Glutamatergic neuron (in vitro differentiated cells): ENCODE measurements at regions not wholly inside any gene's neighbourhood (a gene's known extent, or its start where the extent isn't known, plus 50 kb on each side); places are given as distances from the start of the nearest gene placed in this dataset.
"Not testable (repeated sequence)": the region's sequence is repeated elsewhere in the genome, so short reads cannot be mapped to it uniquely, and the experiment has no call there.

ENCODE experiments used
- DNase-seq: peaks from one replicate; pipeline ENCODE4 v3.0.0; 2022
- H3K27ac Mint-ChIP-seq: one replicate; pipeline ENCODE4 v1.8.0; 2020; ENCODE audit warnings: mild to moderate bottlenecking, mixed read lengths, inconsistent platforms; ENCODE audit not compliant: unreplicated experiment
- H3K27me3 Mint-ChIP-seq: one replicate; pipeline ENCODE4 v1.8.0; 2020; ENCODE audit warnings: mild to moderate bottlenecking, moderate library complexity, mixed read lengths, inconsistent platforms; ENCODE audit not compliant: unreplicated experiment
- H3K36me3 Mint-ChIP-seq: one replicate; pipeline ENCODE4 v1.8.0; 2020; ENCODE audit warnings: mild to moderate bottlenecking, mixed read lengths, inconsistent platforms; ENCODE audit not compliant: unreplicated experiment
- H3K4me1 Mint-ChIP-seq: one replicate; pipeline ENCODE4 v1.8.0; 2020; ENCODE audit warnings: mild to moderate bottlenecking, low read depth, mixed read lengths, inconsistent platforms; ENCODE audit not compliant: unreplicated experiment
- H3K4me3 Mint-ChIP-seq: one replicate; pipeline ENCODE4 v1.8.0; 2020; ENCODE audit warnings: mild to moderate bottlenecking, mixed read lengths, inconsistent platforms; ENCODE audit not compliant: unreplicated experiment
- H3K9me3 Mint-ChIP-seq: one replicate; pipeline ENCODE4 v1.8.0; 2020; ENCODE audit warnings: mild to moderate bottlenecking, moderate library complexity, mixed read lengths, inconsistent platforms; ENCODE audit not compliant: unreplicated experiment
- CTCF ChIP-seq: fragments of 200-600 bp; sonication (generic); IDR thresholded peaks from one replicate; pipeline ENCODE4 v1.5.0; 2021; ENCODE audit not compliant: partially characterized antibody, unreplicated experiment

- no peak for TF ChIP-seq CTCF
- Mint-ChIP-seq H3K4me3 (no peak overlapping the region), H3K36me3 (no peaks in the 10 kb centered on the region), H3K27me3 (no peaks in the 10 kb centered on the region), H3K9me3 (no peaks in the 10 kb centered on the region), H3K4me1 (no peaks in the 10 kb centered on the region), H3K27ac (no peak overlapping the region)
- DNase-seq = no peak
Observed at GRCh38 chr12:89228491-89228890, 123.8 kb downstream of the DUSP6 start.

- DNase-seq = no peak
- TF ChIP-seq CTCF = no peak
- Mint-ChIP-seq H3K4me3 (no peak overlapping the region), H3K27ac (no peak overlapping the region), H3K27me3 (no peaks in the 10 kb centered on the region), H3K4me1 (no peaks in the 10 kb centered on the region), H3K36me3 (no peaks in the 10 kb centered on the region), H3K9me3 (no peaks in the 10 kb centered on the region)
Observed at GRCh38 chr12:89227774-89228173, 124.5 kb downstream of the DUSP6 start.

- TF ChIP-seq CTCF = no peak
- no peak overlapping the region for H3K27ac Mint-ChIP-seq
Observed at GRCh38 chr12:89225808-89226411, 126.4 kb downstream of the DUSP6 start.

GRCh38 chr12:89225401-89225800 lies 126.9 kb downstream of the DUSP6 start:
- peaks cover 2% of the 10 kb centered on the region for H3K9me3 Mint-ChIP-seq
- peaks cover 6% of the 10 kb centered on the region for H3K36me3 Mint-ChIP-seq

More at GRCh38 chr12:89225808-89226411, 126.4 kb downstream of the DUSP6 start:
- no peaks in the 10 kb centered on the region for H3K4me1 Mint-ChIP-seq
- H3K27me3 Mint-ChIP-seq = no peaks in the 10 kb centered on the region
- H3K9me3 Mint-ChIP-seq = no peaks in the 10 kb centered on the region
- H3K4me3 Mint-ChIP-seq = no peak overlapping the region
- peaks cover 1% of the 10 kb centered on the region for H3K36me3 Mint-ChIP-seq
- no peak for DNase-seq

GRCh38 chr12:89222580-89222979 lies 129.7 kb downstream of the DUSP6 start:
- H3K4me1 Mint-ChIP-seq, DNase-seq, H3K4me3 Mint-ChIP-seq: not testable (repeated sequence)

More at GRCh38 chr12:89225401-89225800, 126.9 kb downstream of the DUSP6 start:
- TF ChIP-seq CTCF = no peak
- no peak for DNase-seq
- no peak overlapping the region for H3K27ac Mint-ChIP-seq
- H3K4me1 Mint-ChIP-seq = no peaks in the 10 kb centered on the region
- H3K4me3 Mint-ChIP-seq = no peak overlapping the region
- H3K27me3 Mint-ChIP-seq = no peaks in the 10 kb centered on the region

More at GRCh38 chr12:89222580-89222979, 129.7 kb downstream of the DUSP6 start:
- not testable (repeated sequence) for H3K27me3 Mint-ChIP-seq, H3K9me3 Mint-ChIP-seq, H3K27ac Mint-ChIP-seq, H3K36me3 Mint-ChIP-seq
